HepG2 (cell line): ENCODE measurements at regions not wholly inside any gene's neighbourhood (a gene's known extent, or its start where the extent isn't known, plus 50 kb on each side); places are given as distances from the start of the nearest gene placed in this dataset.

Experiments used
- ADNP ChIP-seq: sonication (generic); formaldehyde crosslinking; IDR thresholded peaks from 2 replicates; pipeline ENCODE4 v1.4.0; 2020; ENCODE audit warnings: missing genetic modification reagents
- AGO1 ChIP-seq: fragments of 200-400 bp; formaldehyde crosslinking; IDR thresholded peaks from 2 replicates; pipeline ENCODE4 v1.6.1; 2017; ENCODE audit warnings: mild to moderate bottlenecking, low read depth, low read length, moderate library complexity; ENCODE audit not compliant: poor library complexity, severe bottlenecking
- KAT8 ChIP-seq: IDR thresholded peaks from 2 replicates; pipeline ENCODE4 v1.6.1; 2016; ENCODE audit warnings: missing genetic modification reagents, missing compliant biosample characterization
- NR2F6 ChIP-seq, 2 experiments: IDR thresholded peaks; 2 replicates each; pipeline ENCODE4 v1.6.1; 2016; ENCODE audit warnings: antibody characterized with exemption in 1 of 2, mild to moderate bottlenecking in 1 of 2
- PITX1 ChIP-seq: sonication (generic); formaldehyde crosslinking; IDR thresholded peaks from 2 replicates; pipeline ENCODE4 v1.5.1; 2020; ENCODE audit warnings: mild to moderate bottlenecking, missing genetic modification reagents
- SMAD3 ChIP-seq: sonication (generic); formaldehyde crosslinking; IDR thresholded peaks from 2 replicates; pipeline ENCODE4 v1.4.0; 2020; ENCODE audit warnings: missing genetic modification reagents
- SP4 ChIP-seq: sonication (generic); formaldehyde crosslinking; IDR thresholded peaks from 2 replicates; pipeline ENCODE4 v1.8.1; 2023; ENCODE audit warnings: mild to moderate bottlenecking, missing genetic modification reagents
- ZFP1 ChIP-seq: IDR thresholded peaks from 2 replicates; pipeline ENCODE4 v1.6.1; 2016
- ZFP37 ChIP-seq: sonication (generic); formaldehyde crosslinking; IDR thresholded peaks from 2 replicates; pipeline ENCODE4 v1.4.0; 2020; ENCODE audit warnings: missing genetic modification reagents, borderline replicate concordance
- ZMYM4 ChIP-seq: sonication (generic); formaldehyde crosslinking; IDR thresholded peaks from 2 replicates; pipeline ENCODE4 v1.8.1; 2023; ENCODE audit warnings: mild to moderate bottlenecking, missing genetic modification reagents
- ZNF24 ChIP-seq: fragments of 450-650 bp; IDR thresholded peaks from 2 replicates; pipeline ENCODE4 v1.6.1; 2017; ENCODE audit warnings: antibody characterized with exemption, mild to moderate bottlenecking
- ZNF343 ChIP-seq: sonication (generic); formaldehyde crosslinking; IDR thresholded peaks from 2 replicates; pipeline ENCODE4 v1.4.0; 2020; ENCODE audit warnings: mild to moderate bottlenecking, missing genetic modification reagents
- ZNF460 ChIP-seq: sonication (generic); formaldehyde crosslinking; IDR thresholded peaks from 2 replicates; pipeline ENCODE4 v1.5.1; 2020; ENCODE audit warnings: missing genetic modification reagents, mild to moderate bottlenecking, borderline replicate concordance
- ZNF558 ChIP-seq: sonication (generic); formaldehyde crosslinking; IDR thresholded peaks from 2 replicates; pipeline ENCODE4 v1.9.0; 2022; ENCODE audit warnings: mild to moderate bottlenecking, missing genetic modification reagents, borderline replicate concordance
- ZNF724P ChIP-seq: sonication (generic); formaldehyde crosslinking; IDR thresholded peaks from 2 replicates; pipeline ENCODE4 v1.8.0; 2022; ENCODE audit warnings: missing genetic modification reagents, borderline replicate concordance
- ZNF775 ChIP-seq: sonication (generic); formaldehyde crosslinking; IDR thresholded peaks from 2 replicates; pipeline ENCODE4 v1.4.0; 2020; ENCODE audit warnings: missing genetic modification reagents, mild to moderate bottlenecking, moderate library complexity, borderline replicate concordance
- ZNF891 ChIP-seq: sonication (generic); formaldehyde crosslinking; IDR thresholded peaks from 2 replicates; pipeline ENCODE4 v1.5.0; 2020; ENCODE audit warnings: mild to moderate bottlenecking, missing genetic modification reagents
- TF ChIP-seq, protein P1 (sequence below): sonication (generic); formaldehyde crosslinking; IDR thresholded peaks from 2 replicates; pipeline ENCODE4 v1.8.1; 2022; ENCODE audit warnings: low read depth, mild to moderate bottlenecking, missing genetic modification reagents
- TF ChIP-seq, protein P2 (sequence below): IDR thresholded peaks from 2 replicates; pipeline ENCODE4 v1.6.1; 2012; ENCODE audit warnings: inconsistent platforms
- TF ChIP-seq, protein P3 (sequence below): sonication (generic); formaldehyde crosslinking; IDR thresholded peaks from 2 replicates; pipeline ENCODE4 v1.4.0; 2020; ENCODE audit warnings: missing genetic modification reagents
- TF ChIP-seq, protein P4 (sequence below): IDR thresholded peaks from 2 replicates; pipeline ENCODE4 v1.6.1; 2016; ENCODE audit warnings: control low read depth
- TF ChIP-seq, protein P5 (sequence below): sonication (generic); formaldehyde crosslinking; IDR thresholded peaks from 2 replicates; pipeline ENCODE4 v1.4.0; 2020; ENCODE audit warnings: mild to moderate bottlenecking, missing genetic modification reagents
- TF ChIP-seq, protein P6 (sequence below): IDR thresholded peaks from 2 replicates; pipeline ENCODE4 v1.6.1; 2016; ENCODE audit warnings: low read depth, borderline replicate concordance

DNA sequence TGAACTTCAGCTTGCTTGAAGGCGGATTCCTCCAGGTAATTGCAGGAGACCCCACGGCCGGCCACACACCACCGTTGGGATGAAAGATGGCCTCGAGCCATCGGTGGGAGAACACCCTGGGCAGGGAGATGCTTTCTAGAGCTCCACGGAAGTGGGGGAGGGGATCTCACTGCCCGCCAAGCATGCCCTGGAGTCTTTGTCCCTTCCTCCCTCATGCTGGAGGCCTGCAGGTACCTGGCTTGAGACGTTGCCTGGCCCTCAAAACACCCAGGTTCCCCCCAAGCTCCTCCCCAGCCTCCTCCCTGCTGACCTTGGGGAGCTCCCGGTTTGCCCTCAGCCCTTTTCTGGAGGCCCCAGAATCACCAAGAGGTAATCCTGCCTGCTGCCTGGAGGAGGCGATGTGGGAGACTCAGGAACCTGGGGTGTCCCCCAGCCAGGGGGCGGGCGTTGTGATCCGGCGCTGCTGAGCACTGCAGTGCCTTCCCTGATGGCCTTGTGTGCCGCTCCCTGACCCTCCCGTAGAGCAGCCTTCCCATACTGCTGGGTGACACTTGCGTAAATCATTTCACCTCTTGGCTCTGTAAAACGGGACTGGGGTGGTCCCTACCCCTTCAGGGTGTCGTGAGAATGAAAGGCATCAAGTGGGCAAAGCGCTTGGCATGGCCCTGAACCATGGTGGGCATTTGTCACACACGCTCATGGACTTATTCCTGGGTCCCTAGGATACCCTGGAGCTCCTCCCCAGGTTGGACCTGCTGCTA is 91.4 kb downstream of the CEBPB start (continued):
- peak; percentile 32; the same call in 1 of the 2 replicates for TF ChIP-seq SP4 (CRISPR knock-in tag)
- no peak for TF ChIP-seq ZNF343 (CRISPR knock-in tag)
- TF ChIP-seq ADNP = 0 out of 2 replicates have a peak, but pooled peaks have one; percentile 59
- no peak for TF ChIP-seq NR2F6 (IDR thresholded peaks at IDR 0.05)
- TF ChIP-seq NR2F6 (CRISPR knock-in tag; IDR thresholded peaks at IDR 0.05) = peak; percentile 60
- TF ChIP-seq ZMYM4 (CRISPR knock-in tag) = no peak
- TF ChIP-seq, protein P1, sequence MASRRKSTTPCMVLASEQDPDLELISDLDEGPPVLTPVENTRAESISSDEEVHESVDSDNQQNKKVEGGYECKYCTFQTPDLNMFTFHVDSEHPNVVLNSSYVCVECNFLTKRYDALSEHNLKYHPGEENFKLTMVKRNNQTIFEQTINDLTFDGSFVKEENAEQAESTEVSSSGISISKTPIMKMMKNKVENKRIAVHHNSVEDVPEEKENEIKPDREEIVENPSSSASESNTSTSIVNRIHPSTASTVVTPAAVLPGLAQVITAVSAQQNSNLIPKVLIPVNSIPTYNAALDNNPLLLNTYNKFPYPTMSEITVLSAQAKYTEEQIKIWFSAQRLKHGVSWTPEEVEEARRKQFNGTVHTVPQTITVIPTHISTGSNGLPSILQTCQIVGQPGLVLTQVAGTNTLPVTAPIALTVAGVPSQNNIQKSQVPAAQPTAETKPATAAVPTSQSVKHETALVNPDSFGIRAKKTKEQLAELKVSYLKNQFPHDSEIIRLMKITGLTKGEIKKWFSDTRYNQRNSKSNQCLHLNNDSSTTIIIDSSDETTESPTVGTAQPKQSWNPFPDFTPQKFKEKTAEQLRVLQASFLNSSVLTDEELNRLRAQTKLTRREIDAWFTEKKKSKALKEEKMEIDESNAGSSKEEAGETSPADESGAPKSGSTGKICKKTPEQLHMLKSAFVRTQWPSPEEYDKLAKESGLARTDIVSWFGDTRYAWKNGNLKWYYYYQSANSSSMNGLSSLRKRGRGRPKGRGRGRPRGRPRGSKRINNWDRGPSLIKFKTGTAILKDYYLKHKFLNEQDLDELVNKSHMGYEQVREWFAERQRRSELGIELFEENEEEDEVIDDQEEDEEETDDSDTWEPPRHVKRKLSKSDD (CRISPR knock-in tag) = no peak
- TF ChIP-seq, protein P2, sequence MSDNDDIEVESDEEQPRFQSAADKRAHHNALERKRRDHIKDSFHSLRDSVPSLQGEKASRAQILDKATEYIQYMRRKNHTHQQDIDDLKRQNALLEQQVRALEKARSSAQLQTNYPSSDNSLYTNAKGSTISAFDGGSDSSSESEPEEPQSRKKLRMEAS = peak; percentile 46; the same call in 1 of the 2 replicates
- TF ChIP-seq AGO1 = peak; percentile 3
- TF ChIP-seq ZFP1 = no peak
- TF ChIP-seq ZNF891 (CRISPR knock-in tag) = 0 out of 2 replicates have a peak, but pooled peaks have one; percentile 58
- TF ChIP-seq, protein P3, sequence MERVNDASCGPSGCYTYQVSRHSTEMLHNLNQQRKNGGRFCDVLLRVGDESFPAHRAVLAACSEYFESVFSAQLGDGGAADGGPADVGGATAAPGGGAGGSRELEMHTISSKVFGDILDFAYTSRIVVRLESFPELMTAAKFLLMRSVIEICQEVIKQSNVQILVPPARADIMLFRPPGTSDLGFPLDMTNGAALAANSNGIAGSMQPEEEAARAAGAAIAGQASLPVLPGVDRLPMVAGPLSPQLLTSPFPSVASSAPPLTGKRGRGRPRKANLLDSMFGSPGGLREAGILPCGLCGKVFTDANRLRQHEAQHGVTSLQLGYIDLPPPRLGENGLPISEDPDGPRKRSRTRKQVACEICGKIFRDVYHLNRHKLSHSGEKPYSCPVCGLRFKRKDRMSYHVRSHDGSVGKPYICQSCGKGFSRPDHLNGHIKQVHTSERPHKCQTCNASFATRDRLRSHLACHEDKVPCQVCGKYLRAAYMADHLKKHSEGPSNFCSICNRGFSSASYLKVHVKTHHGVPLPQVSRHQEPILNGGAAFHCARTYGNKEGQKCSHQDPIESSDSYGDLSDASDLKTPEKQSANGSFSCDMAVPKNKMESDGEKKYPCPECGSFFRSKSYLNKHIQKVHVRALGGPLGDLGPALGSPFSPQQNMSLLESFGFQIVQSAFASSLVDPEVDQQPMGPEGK (CRISPR knock-in tag) = peak; percentile 88
- TF ChIP-seq ZNF460 = no peak
- 0 out of 2 replicates have a peak, but pooled peaks have one; percentile 16 for TF ChIP-seq ZNF724P (CRISPR knock-in tag)
- TF ChIP-seq, protein P4, sequence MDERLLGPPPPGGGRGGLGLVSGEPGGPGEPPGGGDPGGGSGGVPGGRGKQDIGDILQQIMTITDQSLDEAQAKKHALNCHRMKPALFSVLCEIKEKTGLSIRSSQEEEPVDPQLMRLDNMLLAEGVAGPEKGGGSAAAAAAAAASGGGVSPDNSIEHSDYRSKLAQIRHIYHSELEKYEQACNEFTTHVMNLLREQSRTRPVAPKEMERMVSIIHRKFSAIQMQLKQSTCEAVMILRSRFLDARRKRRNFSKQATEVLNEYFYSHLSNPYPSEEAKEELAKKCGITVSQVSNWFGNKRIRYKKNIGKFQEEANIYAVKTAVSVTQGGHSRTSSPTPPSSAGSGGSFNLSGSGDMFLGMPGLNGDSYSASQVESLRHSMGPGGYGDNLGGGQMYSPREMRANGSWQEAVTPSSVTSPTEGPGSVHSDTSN (CRISPR knock-in tag) = no peak
- 0 out of 2 replicates have a peak, but pooled peaks have one; percentile 35 for TF ChIP-seq ZFP37 (CRISPR knock-in tag)
- TF ChIP-seq SMAD3 (CRISPR knock-in tag) = no peak
- TF ChIP-seq KAT8 (CRISPR knock-in tag) = peak; percentile 47; the same call in 1 of the 2 replicates
- no peak for TF ChIP-seq ZNF775 (CRISPR knock-in tag)
- TF ChIP-seq ZNF558 (CRISPR knock-in tag) = no peak
- no peak for TF ChIP-seq ZNF24
- TF ChIP-seq, protein P5, sequence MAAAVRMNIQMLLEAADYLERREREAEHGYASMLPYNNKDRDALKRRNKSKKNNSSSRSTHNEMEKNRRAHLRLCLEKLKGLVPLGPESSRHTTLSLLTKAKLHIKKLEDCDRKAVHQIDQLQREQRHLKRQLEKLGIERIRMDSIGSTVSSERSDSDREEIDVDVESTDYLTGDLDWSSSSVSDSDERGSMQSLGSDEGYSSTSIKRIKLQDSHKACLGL (CRISPR knock-in tag) = 0 out of 2 replicates have a peak, but pooled peaks have one; percentile 23
- peak; percentile 68; the same call in 1 of the 2 replicates for TF ChIP-seq PITX1 (CRISPR knock-in tag)
- TF ChIP-seq, protein P6, sequence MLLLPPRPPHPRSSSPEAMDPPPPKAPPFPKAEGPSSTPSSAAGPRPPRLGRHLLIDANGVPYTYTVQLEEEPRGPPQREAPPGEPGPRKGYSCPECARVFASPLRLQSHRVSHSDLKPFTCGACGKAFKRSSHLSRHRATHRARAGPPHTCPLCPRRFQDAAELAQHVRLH (CRISPR knock-in tag) = peak; percentile 53; the same call in 1 of the 2 replicates
